Calu3 (cell line): ENCODE measurements at regions not wholly inside any gene's neighbourhood (a gene's known extent, or its start where the extent isn't known, plus 50 kb on each side); places are given as distances from the start of the nearest gene placed in this dataset.

Experiments used
- BruUV-seq: library from RNA; stranded (reverse); fragments of 400-500 nt; replicated peaks from 2 replicates; lab custom pipeline; 2021; lab: Mats Ljungman, UMichigan
- CTCF ChIA-PET: fragments of 300-600 bp; sonication (Branson Sonifier 250); formaldehyde crosslinking; loops from one replicate; lab custom pipeline; 2022; ENCODE audit warnings: antibody characterized with exemption; lab: Charles Lee
- DNase-seq: peaks from one replicate; pipeline ENCODE4 v3.0.0; 2022
- H3K27ac Mint-ChIP-seq: one replicate; pipeline ENCODE4 v1.8.0; 2022; ENCODE audit warnings: mixed read lengths; ENCODE audit not compliant: unreplicated experiment
- H3K27me3 Mint-ChIP-seq: one replicate; pipeline ENCODE4 v1.8.0; 2022; ENCODE audit warnings: mixed read lengths; ENCODE audit not compliant: unreplicated experiment
- H3K36me3 Mint-ChIP-seq: one replicate; pipeline ENCODE4 v1.8.0; 2022; ENCODE audit warnings: mild to moderate bottlenecking, moderate library complexity, mixed read lengths; ENCODE audit not compliant: insufficient read depth, unreplicated experiment
- H3K4me1 Mint-ChIP-seq: one replicate; pipeline ENCODE4 v1.8.0; 2022; ENCODE audit warnings: mild to moderate bottlenecking, low read depth, mixed read lengths; ENCODE audit not compliant: unreplicated experiment
- H3K4me3 Mint-ChIP-seq: one replicate; pipeline ENCODE4 v1.8.0; 2022; ENCODE audit warnings: mild to moderate bottlenecking, low read depth, moderate library complexity, mixed read lengths; ENCODE audit not compliant: unreplicated experiment
- H3K9me3 Mint-ChIP-seq: one replicate; pipeline ENCODE4 v1.8.0; 2022; ENCODE audit warnings: low read depth, mixed read lengths; ENCODE audit not compliant: unreplicated experiment
- intact Hi-C: fragments of 100-400 bp; cut with micrococcal nuclease; formaldehyde crosslinking; loops from one replicate; pipeline ENCODE4 v1.10.0; 2022; ENCODE audit not compliant: unreplicated experiment
- TF ChIP-seq, protein P1 (sequence below): fragments of 200-600 bp; IDR thresholded peaks from one replicate; pipeline ENCODE4 v1.8.0; 2022; ENCODE audit warnings: antibody characterized with exemption; ENCODE audit not compliant: unreplicated experiment

DNA sequence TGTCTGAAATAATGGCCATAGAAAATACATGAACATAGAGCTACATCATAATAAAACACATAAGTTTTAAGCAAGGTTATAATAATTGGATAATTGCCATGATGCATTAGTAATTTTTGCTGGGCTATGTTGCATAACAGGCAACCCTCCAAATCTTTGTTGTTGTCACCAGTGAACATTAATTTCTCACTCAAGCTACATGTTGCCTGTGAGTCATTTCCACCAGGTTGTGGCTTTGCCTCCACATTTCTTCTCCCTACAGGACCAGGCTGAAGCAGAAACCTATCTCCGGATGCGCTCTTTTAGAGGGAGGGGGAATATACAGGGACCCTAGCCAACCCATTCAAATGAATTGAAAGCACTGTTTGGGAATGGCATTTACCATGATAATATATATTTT, 347.7 kb downstream of the GABRG1 start:
- no peak for DNase-seq
- CTCF ChIA-PET: no interaction called here
- H3K36me3 Mint-ChIP-seq: no peaks in the 10 kb centered on the region
- H3K27ac Mint-ChIP-seq: no peak overlapping the region
- BruUV-seq: no TSS peak
- TF ChIP-seq, protein P1, sequence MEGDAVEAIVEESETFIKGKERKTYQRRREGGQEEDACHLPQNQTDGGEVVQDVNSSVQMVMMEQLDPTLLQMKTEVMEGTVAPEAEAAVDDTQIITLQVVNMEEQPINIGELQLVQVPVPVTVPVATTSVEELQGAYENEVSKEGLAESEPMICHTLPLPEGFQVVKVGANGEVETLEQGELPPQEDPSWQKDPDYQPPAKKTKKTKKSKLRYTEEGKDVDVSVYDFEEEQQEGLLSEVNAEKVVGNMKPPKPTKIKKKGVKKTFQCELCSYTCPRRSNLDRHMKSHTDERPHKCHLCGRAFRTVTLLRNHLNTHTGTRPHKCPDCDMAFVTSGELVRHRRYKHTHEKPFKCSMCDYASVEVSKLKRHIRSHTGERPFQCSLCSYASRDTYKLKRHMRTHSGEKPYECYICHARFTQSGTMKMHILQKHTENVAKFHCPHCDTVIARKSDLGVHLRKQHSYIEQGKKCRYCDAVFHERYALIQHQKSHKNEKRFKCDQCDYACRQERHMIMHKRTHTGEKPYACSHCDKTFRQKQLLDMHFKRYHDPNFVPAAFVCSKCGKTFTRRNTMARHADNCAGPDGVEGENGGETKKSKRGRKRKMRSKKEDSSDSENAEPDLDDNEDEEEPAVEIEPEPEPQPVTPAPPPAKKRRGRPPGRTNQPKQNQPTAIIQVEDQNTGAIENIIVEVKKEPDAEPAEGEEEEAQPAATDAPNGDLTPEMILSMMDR: no peak
- no peak overlapping the region for H3K4me3 Mint-ChIP-seq
- intact Hi-C loops: no loop called here
- H3K27me3 Mint-ChIP-seq: no peaks in the 10 kb centered on the region
- no peaks in the 10 kb centered on the region for H3K4me1 Mint-ChIP-seq
- H3K9me3 Mint-ChIP-seq: peaks cover 5% of the 10 kb centered on the region

DNA sequence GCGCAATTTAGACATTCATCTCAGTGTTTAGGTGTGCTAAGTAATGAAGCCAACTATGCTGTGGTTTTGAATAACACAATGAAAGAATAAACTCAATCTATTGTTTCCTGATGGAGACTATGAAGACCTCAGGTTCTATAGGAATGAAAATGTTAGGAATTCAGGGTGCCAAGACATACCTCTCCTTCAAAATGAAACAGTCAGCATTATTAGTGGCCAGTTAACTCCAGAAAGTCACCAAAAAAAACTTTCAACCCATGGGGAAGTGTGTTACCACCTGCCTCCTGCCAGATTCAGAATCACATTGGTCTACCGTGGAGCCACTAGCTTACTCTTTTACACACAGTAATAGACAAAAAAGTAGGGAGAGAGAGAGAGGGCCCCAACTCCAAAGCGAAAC, 352.9 kb downstream of the GABRG1 start:
- no peak overlapping the region for H3K27ac Mint-ChIP-seq
- CTCF ChIA-PET: no interaction called here
- TF ChIP-seq, protein P1: no peak
- H3K4me1 Mint-ChIP-seq: no peaks in the 10 kb centered on the region
- H3K36me3 Mint-ChIP-seq: no peaks in the 10 kb centered on the region
- intact Hi-C loops: no loop called here
- H3K9me3 Mint-ChIP-seq: peaks cover 3% of the 10 kb centered on the region
- no peak for DNase-seq
- H3K4me3 Mint-ChIP-seq: no peak overlapping the region
- no TSS peak for BruUV-seq
- H3K27me3 Mint-ChIP-seq: no peaks in the 10 kb centered on the region

DNA sequence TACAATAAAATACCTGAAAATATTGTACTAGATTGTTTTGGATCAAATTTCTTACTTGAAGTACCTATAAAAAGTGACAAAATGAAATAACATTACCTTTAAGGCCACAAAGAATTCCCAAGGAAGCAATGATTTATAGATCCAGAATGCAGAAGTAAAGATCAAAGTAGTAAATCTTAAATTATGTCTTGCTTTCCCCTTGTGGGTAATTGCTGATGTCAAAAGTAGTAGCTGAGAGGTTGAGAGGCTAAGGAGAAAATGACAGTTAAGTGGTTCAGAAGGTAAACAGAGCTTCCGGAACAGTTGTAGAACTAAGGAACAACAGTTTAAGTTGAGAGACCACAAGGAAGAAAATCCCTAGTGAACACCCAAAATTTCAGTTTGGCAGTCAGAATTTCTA, 358.3 kb downstream of the GABRG1 start:
- Mint-ChIP-seq H3K9me3 (peaks cover 9% of the 10 kb centered on the region), H3K4me3 (no peak overlapping the region), H3K4me1 (no peaks in the 10 kb centered on the region), H3K27ac (no peak overlapping the region), H3K27me3 (no peaks in the 10 kb centered on the region), H3K36me3 (no peaks in the 10 kb centered on the region)
- intact Hi-C loops: no loop called here
- TF ChIP-seq, protein P1: no peak
- DNase-seq: no peak
- CTCF ChIA-PET: no interaction called here
- no TSS peak for BruUV-seq

DNA sequence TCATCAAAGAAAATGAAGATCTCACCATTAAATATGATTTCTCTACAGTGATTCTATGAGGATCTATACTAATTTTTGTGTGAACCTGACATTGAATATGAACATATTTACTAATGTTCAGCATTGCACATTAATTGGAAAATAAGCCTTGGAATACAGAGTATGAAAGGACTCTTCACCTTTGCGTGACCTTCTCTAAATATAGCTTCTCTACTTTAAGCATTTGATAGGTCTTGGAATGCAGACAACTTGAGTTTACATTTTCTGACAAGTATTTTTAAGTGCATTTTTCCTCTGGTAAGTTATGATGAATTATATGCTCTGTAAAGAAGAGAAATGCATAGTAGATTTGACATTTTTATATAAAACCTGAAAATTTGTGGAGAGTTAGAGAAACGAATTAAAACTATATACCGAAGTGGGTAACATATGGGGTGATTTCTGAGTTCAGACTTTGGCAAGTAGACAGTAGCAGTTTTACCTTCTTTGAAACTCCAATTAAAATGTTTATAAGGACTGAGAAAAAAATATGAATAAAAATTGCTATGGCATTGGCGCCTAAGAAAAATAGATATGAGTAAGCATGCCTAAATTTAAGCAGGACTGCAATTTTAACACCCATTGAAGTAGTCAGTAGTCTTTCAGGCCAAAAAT, 371.9 kb downstream of the GABRG1 start:
- no peak for DNase-seq
- H3K27me3 Mint-ChIP-seq: no peaks in the 10 kb centered on the region
- no peak overlapping the region for H3K4me3 Mint-ChIP-seq
- H3K27ac Mint-ChIP-seq: no peak overlapping the region
- H3K9me3 Mint-ChIP-seq: peaks cover 2% of the 10 kb centered on the region
- CTCF ChIA-PET: no interaction called here
- no TSS peak for BruUV-seq
- no peaks in the 10 kb centered on the region for H3K36me3 Mint-ChIP-seq
- TF ChIP-seq, protein P1: no peak
- intact Hi-C loops: no loop called here
- H3K4me1 Mint-ChIP-seq: no peaks in the 10 kb centered on the region
